A549 (cell line): ENCODE measurements at regions not wholly inside any gene's neighbourhood (a gene's known extent, or its start where the extent isn't known, plus 50 kb on each side); places are given as distances from the start of the nearest gene placed in this dataset.

ENCODE experiments used
- CHD2 ChIP-seq: fragments of 150-350 bp; IDR thresholded peaks from 2 replicates; pipeline ENCODE4 v1.6.1; 2014; ENCODE audit warnings: low read length; ENCODE audit not compliant: partially characterized antibody
- EHMT2 ChIP-seq: fragments of 200-600 bp; sonication (generic); IDR thresholded peaks from 2 replicates; pipeline ENCODE4 v1.6.1; 2016; ENCODE audit warnings: antibody characterized with exemption, low read depth, mild to moderate bottlenecking, moderate library complexity
- FOSL2 ChIP-seq, 2 experiments: fragments of 450-650 bp in 1 of 2; fragments of >200 bp in 1 of 2; sonication (Bioruptor Twin) in 1 of 2; formaldehyde crosslinking; IDR thresholded peaks; 2 replicates each; pipeline versions ENCODE4 v1.5.0 to v1.6.1; 2016 to 2020; ENCODE audit warnings: mild to moderate bottlenecking in 1 of 2, moderate library complexity in 1 of 2
- JUN ChIP-seq, 2 experiments: fragments of >200 bp; sonication (Bioruptor Twin); formaldehyde crosslinking; IDR thresholded peaks; 2 replicates in 1 of 2; 3 replicates in 1 of 2; pipeline ENCODE4 v1.6.1; 2016 to 2017
- KDM5A ChIP-seq: fragments of 200-600 bp; sonication (generic); IDR thresholded peaks from 2 replicates; pipeline ENCODE4 v1.6.1; 2016; ENCODE audit warnings: antibody characterized with exemption, mild to moderate bottlenecking
- NFE2L2 ChIP-seq: fragments of 150-350 bp; conservative IDR thresholded peaks from 2 replicates; pipeline ENCODE4 v1.6.1; 2014; ENCODE audit warnings: low read length
- POLR2A ChIP-seq: IDR thresholded peaks from 2 replicates; pipeline ENCODE4 v1.6.1; 2012; ENCODE audit warnings: mild to moderate bottlenecking, low read length
- POLR2AphosphoS2 ChIP-seq: conservative IDR thresholded peaks from 2 replicates; pipeline ENCODE4 v1.6.1; 2012; ENCODE audit warnings: low read length, improper control_type of control experiment, inconsistent platforms
- RFX5 ChIP-seq: fragments of 450-650 bp; IDR thresholded peaks from 2 replicates; pipeline ENCODE4 v1.7.1; 2014; ENCODE audit warnings: antibody characterized with exemption, mild to moderate bottlenecking, moderate library complexity
- TP53 ChIP-seq: fragments of 250-450 bp; sonication (Bioruptor Pico); IDR thresholded peaks from 2 replicates; pipeline ENCODE4 v1.5.0; 2021; ENCODE audit warnings: mild to moderate bottlenecking, moderate library complexity
- TF ChIP-seq, protein P1 (sequence below): fragments of >200 bp; sonication (Bioruptor Twin); formaldehyde crosslinking; IDR thresholded peaks from 3 replicates; pipeline ENCODE4 v1.5.1; 2016
- TF ChIP-seq, protein P2 (sequence below): IDR thresholded peaks from 2 replicates; pipeline ENCODE4 v1.6.1; 2012

DNA sequence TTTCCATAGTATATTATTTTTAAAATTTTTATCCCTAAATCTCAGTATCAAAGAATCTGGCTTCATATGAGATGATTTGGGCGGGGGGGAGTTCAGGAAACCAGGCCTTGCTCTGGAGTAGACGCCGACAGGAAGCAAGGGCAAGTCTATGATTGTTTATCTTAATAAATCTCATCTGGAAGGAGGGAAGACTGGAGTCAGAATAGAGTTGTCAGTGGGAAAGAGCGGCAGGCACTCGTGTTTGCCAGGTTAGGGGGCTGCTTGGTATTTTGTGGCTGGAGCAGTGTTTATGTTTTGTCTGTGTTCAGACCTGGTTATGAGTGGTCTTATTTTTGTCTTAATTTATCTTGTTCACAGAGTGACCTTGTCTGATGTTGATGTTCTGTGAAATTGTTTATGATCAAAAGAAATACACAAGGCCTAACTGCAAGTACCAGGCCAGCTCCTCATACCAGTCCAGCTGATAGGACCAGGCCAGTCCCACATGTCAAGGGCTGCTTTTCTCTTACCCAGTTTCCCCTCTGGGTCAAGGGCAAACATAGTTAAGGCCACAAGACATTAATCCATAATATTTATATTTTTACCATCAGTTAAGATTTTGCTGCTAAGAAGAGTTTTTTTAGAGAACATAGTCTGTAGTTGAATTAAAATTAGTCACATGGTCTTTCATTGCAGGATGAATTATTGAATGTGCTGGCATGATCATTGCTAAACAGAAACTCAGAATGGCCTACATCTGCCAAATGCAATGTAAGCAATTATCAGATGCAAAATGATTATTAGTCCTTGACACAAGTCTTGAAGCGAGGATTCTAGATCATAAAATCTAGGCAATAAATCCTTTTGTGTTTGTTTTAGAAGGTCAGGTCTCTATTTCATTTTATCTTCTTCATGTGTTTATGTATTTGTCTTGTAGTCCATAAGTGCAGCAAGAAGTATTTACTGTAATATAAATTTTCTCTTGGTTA is 176.5 kb downstream of the GASK1B start:
- TF ChIP-seq NFE2L2 (no peak), CHD2 (no peak), POLR2AphosphoS2 (no peak), EHMT2 (no peak), POLR2A (no peak), KDM5A (no peak), FOSL2 (IDR thresholded peaks at IDR 0.05) (no peak), FOSL2 (CRISPR knock-in tag; IDR thresholded peaks at IDR 0.05) (no peak), JUN (IDR thresholded peaks at IDR 0.05) (no peak), RFX5 (no peak), TP53 (CRISPR knock-in tag) (no peak)
- TF ChIP-seq, protein P1, sequence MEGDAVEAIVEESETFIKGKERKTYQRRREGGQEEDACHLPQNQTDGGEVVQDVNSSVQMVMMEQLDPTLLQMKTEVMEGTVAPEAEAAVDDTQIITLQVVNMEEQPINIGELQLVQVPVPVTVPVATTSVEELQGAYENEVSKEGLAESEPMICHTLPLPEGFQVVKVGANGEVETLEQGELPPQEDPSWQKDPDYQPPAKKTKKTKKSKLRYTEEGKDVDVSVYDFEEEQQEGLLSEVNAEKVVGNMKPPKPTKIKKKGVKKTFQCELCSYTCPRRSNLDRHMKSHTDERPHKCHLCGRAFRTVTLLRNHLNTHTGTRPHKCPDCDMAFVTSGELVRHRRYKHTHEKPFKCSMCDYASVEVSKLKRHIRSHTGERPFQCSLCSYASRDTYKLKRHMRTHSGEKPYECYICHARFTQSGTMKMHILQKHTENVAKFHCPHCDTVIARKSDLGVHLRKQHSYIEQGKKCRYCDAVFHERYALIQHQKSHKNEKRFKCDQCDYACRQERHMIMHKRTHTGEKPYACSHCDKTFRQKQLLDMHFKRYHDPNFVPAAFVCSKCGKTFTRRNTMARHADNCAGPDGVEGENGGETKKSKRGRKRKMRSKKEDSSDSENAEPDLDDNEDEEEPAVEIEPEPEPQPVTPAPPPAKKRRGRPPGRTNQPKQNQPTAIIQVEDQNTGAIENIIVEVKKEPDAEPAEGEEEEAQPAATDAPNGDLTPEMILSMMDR = no peak
- TF ChIP-seq, protein P2, sequence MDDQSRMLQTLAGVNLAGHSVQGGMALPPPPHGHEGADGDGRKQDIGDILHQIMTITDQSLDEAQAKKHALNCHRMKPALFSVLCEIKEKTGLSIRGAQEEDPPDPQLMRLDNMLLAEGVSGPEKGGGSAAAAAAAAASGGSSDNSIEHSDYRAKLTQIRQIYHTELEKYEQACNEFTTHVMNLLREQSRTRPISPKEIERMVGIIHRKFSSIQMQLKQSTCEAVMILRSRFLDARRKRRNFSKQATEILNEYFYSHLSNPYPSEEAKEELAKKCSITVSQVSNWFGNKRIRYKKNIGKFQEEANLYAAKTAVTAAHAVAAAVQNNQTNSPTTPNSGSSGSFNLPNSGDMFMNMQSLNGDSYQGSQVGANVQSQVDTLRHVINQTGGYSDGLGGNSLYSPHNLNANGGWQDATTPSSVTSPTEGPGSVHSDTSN = no peak
